Thyroid gland (tissue), 4 donors: ENCODE measurements at regions not wholly inside any gene's neighbourhood (a gene's known extent, or its start where the extent isn't known, plus 50 kb on each side); places are given as distances from the start of the nearest gene placed in this dataset.

Experiments used
- DNase-seq, 2 donors: peaks; one replicate each; pipeline ENCODE4 v3.0.0-alpha.2; 2019
- H3K27ac ChIP-seq, 3 donors: fragments of 200-600 bp; sonication (generic); 1 replicate in 2 of 3; 2 replicates in 1 of 3; pipeline ENCODE4 v1.5.1; 2016 to 2019; ENCODE audit warnings: mild to moderate bottlenecking in 1 of 3, moderate library complexity in 1 of 3
- H3K27me3 ChIP-seq: fragments of 200-600 bp; sonication (generic); one replicate; pipeline ENCODE4 v1.5.1; 2019
- H3K36me3 ChIP-seq, 2 donors: fragments of 200-600 bp; sonication (generic); one replicate each; pipeline ENCODE4 v1.5.1; 2016 to 2019
- H3K4me1 ChIP-seq, 2 donors: fragments of 200-600 bp; sonication (generic); one replicate each; pipeline ENCODE4 v1.5.1; 2017 to 2019
- H3K4me3 ChIP-seq, 3 donors: fragments of 200-600 bp; sonication (generic); replicated peaks in 1 of 3; 1 replicate in 2 of 3; 2 replicates in 1 of 3; pipeline ENCODE4 v1.5.1; 2016; ENCODE audit warnings: mild to moderate bottlenecking in 1 of 3
- H3K9me3 ChIP-seq: fragments of 200-600 bp; sonication (generic); one replicate; pipeline ENCODE4 v1.5.1; 2017
- POLR2A ChIP-seq, 2 donors: fragments of 450-650 bp; IDR thresholded peaks; one replicate each; pipeline ENCODE4 v1.6.1; 2017; ENCODE audit warnings: antibody characterized with exemption in 2 of 2, mild to moderate bottlenecking in 2 of 2, moderate library complexity in 1 of 2
- WGBS, 2 donors: methylation state at CpG; one replicate each; pipeline ENCODE4 v1.1.5; 2017; 5-methylcytosine and 5-hydroxymethylcytosine counted together
- intact Hi-C: fragments of 100-400 bp; cut with DNase I; formaldehyde crosslinking; loops from one replicate; pipeline ENCODE4 v1.15.1; 2023
- TF ChIP-seq, protein P1 (sequence below), 6 experiments: fragments of 200-600 bp in 3 of 6; fragments of 450-650 bp in 3 of 6; sonication (generic) in 3 of 6; IDR thresholded peaks; one replicate each; pipeline ENCODE4 v1.5.1; 2016 to 2019; ENCODE audit warnings: antibody characterized with exemption in 6 of 6, mild to moderate bottlenecking in 2 of 6, inconsistent platforms in 1 of 6, moderate library complexity in 1 of 6

- no peak overlapping the region for H3K4me3 ChIP-seq
- no peaks in the 10 kb centered on the region for H3K27me3 ChIP-seq
- intact Hi-C loops = no loop called here
- H3K36me3 ChIP-seq = no peaks in the 10 kb centered on the region
- no peaks in the 10 kb centered on the region for H3K9me3 ChIP-seq
- WGBS, 2 donors = 58 to 66% methylated on average over 4 of the region's 4 CpGs
- no peak overlapping the region for H3K27ac ChIP-seq
- TF ChIP-seq, protein P1, sequence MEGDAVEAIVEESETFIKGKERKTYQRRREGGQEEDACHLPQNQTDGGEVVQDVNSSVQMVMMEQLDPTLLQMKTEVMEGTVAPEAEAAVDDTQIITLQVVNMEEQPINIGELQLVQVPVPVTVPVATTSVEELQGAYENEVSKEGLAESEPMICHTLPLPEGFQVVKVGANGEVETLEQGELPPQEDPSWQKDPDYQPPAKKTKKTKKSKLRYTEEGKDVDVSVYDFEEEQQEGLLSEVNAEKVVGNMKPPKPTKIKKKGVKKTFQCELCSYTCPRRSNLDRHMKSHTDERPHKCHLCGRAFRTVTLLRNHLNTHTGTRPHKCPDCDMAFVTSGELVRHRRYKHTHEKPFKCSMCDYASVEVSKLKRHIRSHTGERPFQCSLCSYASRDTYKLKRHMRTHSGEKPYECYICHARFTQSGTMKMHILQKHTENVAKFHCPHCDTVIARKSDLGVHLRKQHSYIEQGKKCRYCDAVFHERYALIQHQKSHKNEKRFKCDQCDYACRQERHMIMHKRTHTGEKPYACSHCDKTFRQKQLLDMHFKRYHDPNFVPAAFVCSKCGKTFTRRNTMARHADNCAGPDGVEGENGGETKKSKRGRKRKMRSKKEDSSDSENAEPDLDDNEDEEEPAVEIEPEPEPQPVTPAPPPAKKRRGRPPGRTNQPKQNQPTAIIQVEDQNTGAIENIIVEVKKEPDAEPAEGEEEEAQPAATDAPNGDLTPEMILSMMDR (IDR thresholded peaks at IDR 0.05) = no peak
- TF ChIP-seq POLR2A (IDR thresholded peaks at IDR 0.05) = no peak
- peaks cover 0 to 8% of the 10 kb centered on the region in 2 donors for H3K4me1 ChIP-seq
- DNase-seq = no peak
Observed at GRCh38 chr10:36452851-36453250, 672.5 kb upstream of the ANKRD30A start.

- WGBS, 2 donors = 95 to 97% methylated on average over 8 of the region's 8 CpGs
- no peaks in the 10 kb centered on the region for H3K9me3 ChIP-seq
- no peak overlapping the region for H3K4me3 ChIP-seq
- TF ChIP-seq POLR2A (IDR thresholded peaks at IDR 0.05) = no peak
- TF ChIP-seq, protein P1 (IDR thresholded peaks at IDR 0.05) = no peak
- H3K27ac ChIP-seq = no peak overlapping the region
- intact Hi-C loops = no loop called here
- H3K4me1 ChIP-seq = peaks cover 0 to 8% of the 10 kb centered on the region in 2 donors
- H3K27me3 ChIP-seq = no peaks in the 10 kb centered on the region
- no peaks in the 10 kb centered on the region for H3K36me3 ChIP-seq
- no peak for DNase-seq
Observed at GRCh38 chr10:36451391-36451970, 673.9 kb upstream of the ANKRD30A start.

GRCh38 chr10:36450380-36450779 is 675.0 kb upstream of the ANKRD30A start:
- intact Hi-C loops = no loop called here
- no peaks in the 10 kb centered on the region for H3K27me3 ChIP-seq
- no peaks in the 10 kb centered on the region for H3K9me3 ChIP-seq
- H3K4me3 ChIP-seq = no peak overlapping the region
- no peaks in the 10 kb centered on the region for H3K36me3 ChIP-seq
- no peak for DNase-seq
- no peak for TF ChIP-seq POLR2A (IDR thresholded peaks at IDR 0.05)
- TF ChIP-seq, protein P1 (IDR thresholded peaks at IDR 0.05) = no peak
- 53 to 62% methylated on average over 8 of the region's 8 CpGs for WGBS, 2 donors
- no peak overlapping the region for H3K27ac ChIP-seq
- peaks cover 0 to 8% of the 10 kb centered on the region in 2 donors for H3K4me1 ChIP-seq

DNA sequence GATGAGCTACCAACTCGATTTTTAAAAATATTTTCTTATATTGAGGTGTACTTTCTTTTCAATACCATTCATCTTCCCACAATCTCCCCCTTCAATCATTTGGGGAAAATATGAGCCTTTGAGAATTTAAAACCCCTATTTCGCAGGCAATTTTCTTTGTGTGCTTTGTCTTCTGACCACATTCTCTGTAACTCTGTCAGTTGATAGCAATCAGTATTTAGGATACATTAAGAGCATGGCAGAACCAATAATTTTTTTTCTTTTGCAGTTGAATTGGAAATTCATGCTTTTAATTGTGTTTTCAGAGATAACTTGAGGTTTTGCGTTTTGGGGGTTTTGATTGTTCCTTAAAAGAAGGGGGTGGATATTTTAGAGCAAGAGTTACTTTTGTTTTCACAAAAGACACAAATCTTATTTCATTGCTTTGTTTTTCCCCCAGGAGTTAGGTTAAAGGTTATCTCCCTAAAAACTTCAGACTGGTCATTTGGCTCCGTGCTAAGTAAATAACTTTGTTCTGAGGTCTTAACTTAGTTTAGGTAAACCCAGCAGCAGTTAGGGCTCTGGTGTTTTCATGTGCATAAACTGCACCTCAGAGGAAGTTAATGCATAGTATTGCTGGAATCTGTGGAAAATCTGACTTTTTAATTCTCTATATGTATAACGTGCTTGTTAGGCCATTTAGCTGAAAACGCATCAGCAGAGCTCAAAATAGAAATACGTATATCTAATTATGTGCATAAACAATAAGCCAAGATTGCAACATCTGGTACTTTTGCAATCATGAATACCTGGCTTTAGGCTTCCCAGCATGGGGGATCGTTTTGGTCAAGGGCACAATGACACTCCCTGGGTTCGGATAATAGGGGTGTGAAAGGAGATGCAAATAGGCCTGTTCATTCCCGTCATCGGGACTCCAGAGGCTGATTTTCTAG is 676.4 kb upstream of the ANKRD30A start:
- no peak for TF ChIP-seq POLR2A (IDR thresholded peaks at IDR 0.05)
- intact Hi-C loops = no loop called here
- no peaks in the 10 kb centered on the region for H3K9me3 ChIP-seq
- H3K4me1 ChIP-seq = peaks cover 0 to 8% of the 10 kb centered on the region in 2 donors
- H3K4me3 ChIP-seq = no peak overlapping the region
- no peaks in the 10 kb centered on the region for H3K36me3 ChIP-seq
- H3K27me3 ChIP-seq = no peaks in the 10 kb centered on the region
- no peak overlapping the region for H3K27ac ChIP-seq
- 76% methylated on average over 11 of the region's 11 CpGs for WGBS, 2 donors
- DNase-seq = no peak

DNA sequence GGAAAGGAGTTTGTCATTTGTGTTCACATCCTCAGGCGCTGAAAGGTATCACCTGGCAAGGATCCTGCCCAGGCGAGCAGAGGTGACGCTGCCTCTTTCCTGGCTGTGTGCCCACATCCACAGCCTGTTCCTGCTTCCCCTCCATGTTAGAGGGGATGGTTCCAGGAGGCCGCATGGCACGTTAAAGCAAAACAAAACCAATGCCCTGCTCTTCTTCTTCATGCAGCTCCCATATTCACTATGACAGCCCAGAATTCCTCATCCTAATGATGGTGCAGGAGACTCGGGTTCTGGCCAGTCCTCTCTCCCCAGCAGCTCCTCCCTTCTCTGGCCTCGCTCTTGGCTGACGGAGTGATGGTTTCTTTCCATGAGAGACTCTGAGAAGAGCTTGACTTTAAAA is 678.5 kb upstream of the ANKRD30A start:
- peak; percentile 51 to 60 for DNase-seq
- Histone ChIP-seq H3K4me1 (peaks cover 0 to 8% of the 10 kb centered on the region in 2 donors), H3K4me3 (no peak overlapping the region), H3K27ac (no peak overlapping the region), H3K27me3 (no peaks in the 10 kb centered on the region), H3K36me3 (no peaks in the 10 kb centered on the region), H3K9me3 (no peaks in the 10 kb centered on the region)
- intact Hi-C loops = no loop called here
- WGBS, 2 donors = 40 to 41% methylated on average over 8 of the region's 8 CpGs
- TF ChIP-seq, protein P1 (IDR thresholded peaks at IDR 0.05) = no peak
- TF ChIP-seq POLR2A (IDR thresholded peaks at IDR 0.05) = no peak
